ENCODE measurements at regions not wholly inside any gene's neighbourhood (a gene's known extent, or its start where the extent isn't known, plus 50 kb on each side); places are given as distances from the start of the nearest gene placed in this dataset.

DNA sequence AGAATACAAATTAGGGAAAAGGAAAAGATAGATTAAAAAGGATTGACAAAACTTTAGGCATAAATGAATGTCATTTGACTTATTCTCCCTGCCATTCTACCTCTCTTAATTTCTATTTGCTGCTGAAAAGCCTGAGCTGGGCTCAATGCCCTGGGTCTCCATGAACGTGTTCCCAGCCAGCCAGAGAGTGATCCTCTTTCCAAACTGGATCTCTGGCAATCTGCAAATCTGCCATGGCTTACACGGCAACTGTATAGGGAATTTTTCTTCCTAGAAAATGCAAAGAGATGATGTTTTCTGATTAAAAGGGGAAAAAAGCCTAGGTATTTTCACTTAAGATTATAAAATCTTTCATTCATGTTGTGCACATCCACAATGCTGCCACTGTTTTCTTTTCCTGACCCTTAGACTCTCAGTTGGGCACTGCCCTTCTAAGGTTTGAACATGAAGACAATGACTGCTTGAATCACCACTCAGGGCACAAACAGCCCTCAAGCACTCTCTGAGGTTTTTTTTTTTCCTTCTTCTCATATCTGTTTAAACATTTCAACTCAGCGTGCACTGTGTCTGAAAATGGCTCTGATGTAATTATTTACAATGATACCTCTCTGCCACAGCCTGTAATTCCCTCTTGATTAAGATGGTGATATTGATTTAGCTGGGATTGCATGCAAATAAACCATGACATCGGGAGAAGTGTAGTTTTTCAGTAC, 60.3 kb downstream of the DACT1 start:
- CTCF ChIA-PET: no interaction called here
- H3K9me3 Mint-ChIP-seq (ENCODE audit: low read depth): no peaks in the 10 kb centered on the region
- no peak for ATAC-seq
- H3K27me3 Mint-ChIP-seq: peaks cover 18% of the 10 kb centered on the region
- no peaks in the 10 kb centered on the region for H3K4me1 Mint-ChIP-seq
- H3K4me3 Mint-ChIP-seq: no peak overlapping the region
- no peak for DNase-seq
- H3K36me3 Mint-ChIP-seq: no peaks in the 10 kb centered on the region
- no peak overlapping the region for H3K27ac Mint-ChIP-seq

DNA sequence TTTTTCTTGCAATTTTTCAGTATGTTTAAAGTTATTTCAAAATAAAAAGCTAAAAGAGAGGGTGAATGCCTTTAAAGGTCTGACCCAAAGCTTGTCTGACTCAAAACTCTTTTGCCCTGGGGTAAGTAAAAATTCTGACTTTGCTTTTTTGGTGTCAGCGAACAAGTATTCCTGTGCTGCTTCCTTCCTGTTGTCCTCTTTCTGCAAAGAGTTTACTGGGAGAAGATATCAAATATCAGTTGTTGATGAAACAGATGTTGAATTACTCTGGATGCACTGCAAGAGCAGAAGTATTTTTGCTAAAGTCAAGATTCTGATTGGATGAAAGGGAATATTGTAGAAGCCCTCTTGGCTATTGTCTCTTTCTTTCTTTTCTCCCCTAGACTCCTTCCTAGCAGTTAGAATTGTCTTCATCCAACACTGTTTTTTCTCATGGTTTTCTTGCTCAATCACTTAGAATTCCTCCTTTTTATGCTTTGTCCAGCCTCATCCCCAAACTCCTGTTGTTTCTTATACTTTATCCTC, 62.0 kb downstream of the DACT1 start:
- no peaks in the 10 kb centered on the region for H3K36me3 Mint-ChIP-seq
- H3K27ac Mint-ChIP-seq: no peak overlapping the region
- peaks cover 23% of the 10 kb centered on the region for H3K27me3 Mint-ChIP-seq
- H3K4me1 Mint-ChIP-seq: no peaks in the 10 kb centered on the region
- no peak overlapping the region for H3K4me3 Mint-ChIP-seq
- CTCF ChIA-PET: no interaction called here
- H3K9me3 Mint-ChIP-seq (ENCODE audit: low read depth): no peaks in the 10 kb centered on the region
- ATAC-seq (no peak), DNase-seq (no peak)

DNA sequence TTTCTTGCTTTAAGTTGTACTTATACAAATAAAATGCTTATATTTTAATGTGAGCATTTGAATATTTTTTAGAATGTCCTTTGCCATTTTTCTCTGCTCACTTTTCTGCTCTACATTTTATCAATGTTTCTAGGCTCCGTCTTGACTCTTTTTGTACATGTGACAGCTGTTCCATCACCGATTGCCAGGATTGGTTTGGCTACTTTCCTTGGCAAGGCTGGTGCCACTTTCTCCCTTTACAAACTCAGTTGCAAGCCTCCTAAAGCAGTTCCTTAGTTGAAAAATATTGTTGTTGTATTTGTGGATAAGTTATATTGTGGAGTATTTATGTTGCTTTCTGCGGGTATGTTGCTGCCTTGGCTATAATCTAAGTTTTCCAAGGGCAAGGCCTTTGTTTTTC, 63.4 kb downstream of the DACT1 start:
- CTCF ChIA-PET: no interaction called here
- H3K27ac Mint-ChIP-seq: no peak overlapping the region

DNA sequence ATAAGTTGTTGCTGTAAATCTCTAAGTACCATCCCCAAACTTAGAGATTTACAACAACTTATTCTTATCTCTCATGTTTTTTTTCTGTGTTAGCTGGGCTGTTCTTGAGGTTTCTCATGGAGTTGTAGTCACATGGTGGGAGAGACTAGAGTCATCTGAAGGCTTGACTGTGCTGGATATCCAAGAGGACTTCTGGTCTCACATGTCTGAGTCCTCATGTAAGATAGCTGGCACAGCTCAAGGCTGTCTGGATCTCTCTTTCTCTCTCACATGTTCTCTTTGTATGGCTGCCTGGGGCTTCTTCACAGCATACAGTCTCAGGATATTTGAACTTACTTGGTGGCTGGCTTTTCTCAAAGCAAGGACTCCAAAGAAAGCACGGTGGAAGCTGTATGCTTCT, 63.8 kb downstream of the DACT1 start:
- Mint-ChIP-seq H3K27me3 (peaks cover 27% of the 10 kb centered on the region), H3K4me3 (no peak overlapping the region), H3K36me3 (no peaks in the 10 kb centered on the region), H3K9me3 (ENCODE audit: low read depth) (no peaks in the 10 kb centered on the region), H3K27ac (no peak overlapping the region), H3K4me1 (no peaks in the 10 kb centered on the region)
- DNase-seq (no peak), ATAC-seq (no peak)
- CTCF ChIA-PET: no interaction called here

More for the DNA sequence above, 63.4 kb downstream of the DACT1 start:
- Mint-ChIP-seq H3K27me3 (peaks cover 27% of the 10 kb centered on the region), H3K36me3 (no peaks in the 10 kb centered on the region), H3K4me3 (no peak overlapping the region), H3K4me1 (no peaks in the 10 kb centered on the region), H3K9me3 (ENCODE audit: low read depth) (no peaks in the 10 kb centered on the region)
- DNase-seq (no peak), ATAC-seq (no peak)

DNA sequence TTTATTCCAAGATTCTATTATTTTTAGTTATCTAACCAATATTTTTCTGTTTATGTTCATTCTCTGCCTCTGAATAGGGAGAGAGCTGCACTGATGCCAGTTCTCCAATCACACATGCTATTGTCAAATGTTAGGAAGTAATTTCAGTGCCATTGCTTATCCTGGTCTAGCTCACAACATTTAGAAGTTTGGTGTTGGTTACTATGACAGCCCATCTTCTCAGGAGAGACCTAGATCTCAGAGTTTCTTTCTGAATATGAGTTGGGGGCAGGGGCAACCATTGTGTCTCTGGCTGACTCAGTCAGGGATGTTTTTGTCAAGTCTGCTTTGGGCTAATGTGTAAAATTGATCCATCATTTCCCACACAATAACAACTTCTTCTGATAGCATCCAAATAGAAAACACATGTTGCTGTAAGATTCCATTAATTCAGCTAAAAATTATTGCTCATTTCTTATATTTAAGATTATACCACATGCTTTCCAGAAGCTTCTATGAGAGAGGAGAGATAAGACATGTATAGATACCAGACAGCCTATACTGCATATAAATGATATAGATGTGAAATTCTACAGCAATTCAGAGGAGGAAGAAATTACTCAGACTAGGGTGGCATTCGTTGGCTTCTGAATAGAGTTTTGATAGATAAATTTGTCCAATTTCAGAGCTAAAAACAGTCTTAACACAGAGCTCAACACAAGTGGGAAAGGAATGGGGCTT, 64.8 kb downstream of the DACT1 start:
- no peaks in the 10 kb centered on the region for H3K4me1 Mint-ChIP-seq
- CTCF ChIA-PET: no interaction called here
- DNase-seq: no peak
- no peak for ATAC-seq
- H3K27ac Mint-ChIP-seq: no peak overlapping the region
- H3K27me3 Mint-ChIP-seq: peaks cover 27% of the 10 kb centered on the region
- no peaks in the 10 kb centered on the region for H3K9me3 Mint-ChIP-seq (ENCODE audit: low read depth)
- no peaks in the 10 kb centered on the region for H3K36me3 Mint-ChIP-seq
- H3K4me3 Mint-ChIP-seq: no peak overlapping the region

DNA sequence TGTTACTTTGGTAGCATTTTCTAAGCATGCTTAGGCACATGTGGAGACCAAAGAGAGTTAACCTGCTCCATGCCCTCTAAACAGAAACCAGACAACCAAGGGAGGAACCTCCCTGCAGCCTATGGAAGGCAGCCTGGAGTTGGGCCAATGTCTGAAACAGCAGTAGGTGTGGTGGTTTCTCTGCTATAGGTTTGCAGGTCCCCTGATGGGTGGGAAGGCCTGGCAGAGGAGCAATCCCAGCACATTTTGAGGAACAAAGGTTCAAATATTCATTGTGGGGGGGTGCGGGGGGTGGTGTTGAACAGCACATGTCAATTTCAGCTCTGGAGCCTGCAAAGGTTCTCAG, 65.4 kb downstream of the DACT1 start:
- Mint-ChIP-seq H3K4me3 (no peak overlapping the region), H3K9me3 (ENCODE audit: low read depth) (no peaks in the 10 kb centered on the region), H3K36me3 (no peaks in the 10 kb centered on the region), H3K4me1 (no peaks in the 10 kb centered on the region), H3K27me3 (peaks cover 27% of the 10 kb centered on the region), H3K27ac (no peak overlapping the region)
- no peak for ATAC-seq
- CTCF ChIA-PET: no interaction called here
- DNase-seq: no peak

DNA sequence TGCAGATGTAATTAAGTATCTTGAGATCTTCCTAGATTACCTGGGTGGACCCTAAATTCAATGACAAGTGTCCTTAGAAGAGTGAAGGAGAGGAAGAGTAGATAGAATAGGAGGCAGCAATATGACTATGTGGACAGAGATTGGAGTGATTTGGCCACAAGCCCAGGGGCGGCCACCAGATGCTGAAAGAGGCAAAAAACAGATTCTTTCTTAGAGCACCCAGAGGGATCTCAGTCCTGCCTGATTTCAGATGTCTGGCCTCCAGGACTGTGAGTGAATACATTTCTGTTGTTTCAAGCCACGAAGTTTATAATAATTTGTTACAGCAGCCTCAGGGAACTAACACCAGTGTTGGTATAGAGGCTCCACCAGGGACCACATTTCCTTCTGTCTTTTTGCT, 67.3 kb downstream of the DACT1 start:
- CTCF ChIA-PET: no interaction called here
- H3K36me3 Mint-ChIP-seq: no peaks in the 10 kb centered on the region
- peaks cover 22% of the 10 kb centered on the region for H3K27me3 Mint-ChIP-seq
- H3K4me3 Mint-ChIP-seq: no peak overlapping the region
- no peaks in the 10 kb centered on the region for H3K9me3 Mint-ChIP-seq (ENCODE audit: low read depth)
- H3K4me1 Mint-ChIP-seq: no peaks in the 10 kb centered on the region
- ATAC-seq (no peak), DNase-seq (no peak)
- H3K27ac Mint-ChIP-seq: no peak overlapping the region

DNA sequence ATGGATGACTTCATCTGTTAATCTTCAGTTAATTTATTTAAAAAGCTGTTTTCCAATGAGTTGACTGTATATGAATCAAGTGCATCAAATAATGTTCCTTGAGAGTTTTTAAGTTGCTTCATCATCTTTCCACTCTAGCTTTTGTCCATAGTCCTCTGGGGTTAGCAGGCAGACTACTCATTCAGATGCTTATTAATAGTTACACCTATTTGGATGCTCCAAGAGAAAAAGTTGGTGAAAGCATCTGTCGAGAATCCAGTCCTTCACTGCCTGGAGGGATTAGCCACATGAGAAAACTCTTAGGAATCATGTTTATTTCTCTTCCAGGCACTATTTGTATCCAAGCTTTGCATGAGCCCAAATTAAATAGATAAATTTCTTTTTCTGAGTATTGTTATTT, 70.2 kb downstream of the DACT1 start:
- Mint-ChIP-seq H3K4me1 (no peaks in the 10 kb centered on the region), H3K36me3 (no peaks in the 10 kb centered on the region), H3K9me3 (ENCODE audit: low read depth) (no peaks in the 10 kb centered on the region), H3K27me3 (peaks cover 18% of the 10 kb centered on the region), H3K27ac (no peak overlapping the region), H3K4me3 (no peak overlapping the region)
- ATAC-seq (no peak), DNase-seq (no peak)
- CTCF ChIA-PET: no interaction called here

DNA sequence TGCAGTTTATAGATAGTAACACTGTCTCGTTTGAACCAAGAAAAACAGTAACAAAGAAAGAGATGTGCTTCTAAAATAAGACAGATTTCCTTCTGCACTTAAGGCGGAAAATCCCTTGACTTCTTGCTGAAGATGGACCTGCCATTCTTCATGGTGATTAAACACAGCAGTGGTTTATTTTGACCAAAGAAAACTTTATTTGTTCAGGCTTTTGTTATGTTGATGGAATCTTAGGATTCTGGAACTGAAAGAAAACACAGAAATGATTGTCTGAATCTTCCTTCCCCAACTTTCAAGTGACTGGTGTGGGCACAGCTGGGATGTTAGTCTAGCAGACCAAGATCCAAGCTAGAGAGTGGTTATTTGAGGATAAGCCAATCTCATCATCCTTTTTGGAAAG, 72.2 kb downstream of the DACT1 start:
- H3K4me3 Mint-ChIP-seq: no peak overlapping the region
- H3K4me1 Mint-ChIP-seq: no peaks in the 10 kb centered on the region
- CTCF ChIA-PET: no interaction called here
- ATAC-seq (no peak), DNase-seq (no peak)
- no peaks in the 10 kb centered on the region for H3K36me3 Mint-ChIP-seq
- peaks cover 7% of the 10 kb centered on the region for H3K27me3 Mint-ChIP-seq
- H3K27ac Mint-ChIP-seq: no peak overlapping the region
- no peaks in the 10 kb centered on the region for H3K9me3 Mint-ChIP-seq (ENCODE audit: low read depth)

DNA sequence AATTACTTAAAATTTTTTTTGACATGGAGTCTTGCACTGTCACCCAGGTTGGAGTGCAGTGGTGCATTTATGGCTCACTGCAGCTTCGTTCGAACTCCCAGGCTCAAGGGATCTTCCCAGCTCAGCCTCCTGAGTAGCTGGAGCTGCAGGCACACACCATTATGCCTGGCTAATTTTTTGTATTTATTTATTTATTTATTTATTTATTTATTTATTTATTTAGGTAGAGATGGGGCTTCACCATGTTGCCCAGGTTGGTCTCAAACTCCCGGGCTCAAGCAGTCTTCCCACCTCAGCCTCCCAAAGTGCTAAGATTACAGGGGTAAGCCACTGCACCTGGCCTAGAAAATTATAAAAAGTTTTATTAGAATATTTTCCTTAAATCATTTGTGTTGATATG, 73.6 kb downstream of the DACT1 start:
- Mint-ChIP-seq H3K9me3 (ENCODE audit: low read depth) (no peaks in the 10 kb centered on the region), H3K36me3 (no peaks in the 10 kb centered on the region), H3K27ac (no peak overlapping the region), H3K4me3 (no peak overlapping the region), H3K4me1 (no peaks in the 10 kb centered on the region), H3K27me3 (peaks cover 4% of the 10 kb centered on the region)
- CTCF ChIA-PET: no interaction called here
- no peak for ATAC-seq
- DNase-seq: no peak

DNA sequence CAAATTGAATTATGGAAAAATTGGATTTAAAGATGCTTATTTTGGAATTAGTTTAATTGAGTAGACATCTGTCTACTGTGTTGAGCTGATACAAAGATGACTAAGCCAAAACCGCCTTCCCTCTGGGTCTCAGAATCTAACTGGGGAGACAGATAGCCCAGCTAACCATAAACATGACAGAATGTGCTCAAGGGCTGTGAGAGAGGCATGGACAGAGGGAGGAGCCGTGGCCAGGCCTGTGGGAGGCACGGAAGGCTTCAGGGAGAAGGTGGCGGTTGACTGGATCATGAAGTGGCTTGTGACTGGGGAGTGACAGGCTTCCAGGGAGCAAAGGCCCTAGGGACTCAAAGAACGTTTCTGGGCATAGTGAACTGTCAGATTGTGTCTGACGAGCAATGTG, 74.6 kb downstream of the DACT1 start:
- no peak overlapping the region for H3K4me3 Mint-ChIP-seq
- no peaks in the 10 kb centered on the region for H3K36me3 Mint-ChIP-seq
- CTCF ChIA-PET: no interaction called here
- DNase-seq (no peak), ATAC-seq (no peak)
- H3K27ac Mint-ChIP-seq: no peak overlapping the region
- no peaks in the 10 kb centered on the region for H3K9me3 Mint-ChIP-seq (ENCODE audit: low read depth)
- H3K4me1 Mint-ChIP-seq: no peaks in the 10 kb centered on the region
- peaks cover 4% of the 10 kb centered on the region for H3K27me3 Mint-ChIP-seq

DNA sequence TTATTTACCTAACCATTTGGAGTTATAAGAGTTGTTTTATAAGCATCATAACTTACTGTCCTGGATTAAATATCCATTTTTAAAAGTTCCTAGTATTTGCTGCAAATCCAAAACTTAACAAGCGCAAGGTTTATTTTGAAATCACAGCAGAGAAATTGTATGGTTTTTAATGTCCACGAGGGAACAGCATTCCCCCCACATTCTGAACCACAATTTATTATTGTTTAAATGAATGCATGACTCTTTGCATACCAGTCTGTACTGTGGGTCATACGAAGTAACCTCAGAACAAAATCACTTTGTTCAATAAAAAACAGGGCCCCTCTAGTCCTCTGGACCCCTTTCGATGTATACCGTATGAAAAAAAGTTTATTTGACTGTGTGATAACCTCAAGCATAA, 75.9 kb downstream of the DACT1 start:
- no peak overlapping the region for H3K27ac Mint-ChIP-seq
- H3K4me3 Mint-ChIP-seq: no peak overlapping the region

DNA sequence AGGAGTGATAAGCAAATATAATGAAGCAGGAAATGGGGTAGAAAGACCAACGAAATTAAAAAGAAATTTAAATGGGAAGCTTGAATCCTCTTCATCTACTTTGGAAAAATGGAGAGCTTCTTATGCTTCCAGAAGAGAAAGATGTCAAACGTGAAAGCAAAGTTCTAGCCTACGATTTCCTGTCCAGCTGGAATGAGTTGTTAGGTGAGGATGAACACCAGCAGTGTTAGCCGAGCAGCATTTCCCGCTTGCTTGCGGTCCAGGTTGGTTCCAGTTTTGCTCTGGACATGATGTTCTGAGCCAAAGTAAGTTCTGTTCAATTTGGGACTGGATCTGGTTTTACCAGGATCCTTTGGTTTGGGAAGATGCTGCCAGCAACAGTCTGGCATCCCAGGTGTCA, 78.9 kb downstream of the DACT1 start:
- H3K27ac Mint-ChIP-seq: no peak overlapping the region
- no peaks in the 10 kb centered on the region for H3K9me3 Mint-ChIP-seq (ENCODE audit: low read depth)
- CTCF ChIA-PET: no interaction called here
- no peak overlapping the region for H3K4me3 Mint-ChIP-seq
- H3K36me3 Mint-ChIP-seq: no peaks in the 10 kb centered on the region
- DNase-seq: no peak
- H3K27me3 Mint-ChIP-seq: peaks cover 3% of the 10 kb centered on the region
- no peak for ATAC-seq
- no peaks in the 10 kb centered on the region for H3K4me1 Mint-ChIP-seq

More for the DNA sequence above, 75.9 kb downstream of the DACT1 start:
- Mint-ChIP-seq H3K4me1 (no peaks in the 10 kb centered on the region), H3K36me3 (no peaks in the 10 kb centered on the region), H3K9me3 (ENCODE audit: low read depth) (no peaks in the 10 kb centered on the region), H3K27me3 (peaks cover 4% of the 10 kb centered on the region)
- no peak for ATAC-seq
- CTCF ChIA-PET: no interaction called here
- DNase-seq: no peak

DNA sequence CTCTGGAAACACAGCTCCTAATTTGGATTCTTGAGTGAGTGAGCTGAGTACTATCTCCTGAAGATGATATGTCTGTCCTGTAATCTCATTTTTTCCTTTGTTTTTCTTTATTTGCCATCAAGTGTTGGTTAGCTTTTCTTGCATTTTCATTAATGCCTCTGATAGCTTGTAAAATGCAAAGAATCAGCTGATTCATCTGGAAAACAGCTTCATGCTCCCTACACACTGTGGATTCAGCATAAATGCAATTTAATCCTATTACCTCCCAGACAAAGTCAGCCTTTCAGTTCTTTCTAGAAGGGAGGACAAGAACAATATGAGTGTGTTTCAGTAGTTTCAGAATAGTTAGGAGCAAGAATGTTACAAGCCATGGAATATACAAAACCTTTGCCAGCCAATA, 79.4 kb downstream of the DACT1 start:
- Mint-ChIP-seq H3K4me1 (no peaks in the 10 kb centered on the region), H3K4me3 (no peak overlapping the region), H3K9me3 (ENCODE audit: low read depth) (no peaks in the 10 kb centered on the region), H3K27me3 (peaks cover 3% of the 10 kb centered on the region), H3K27ac (no peak overlapping the region), H3K36me3 (no peaks in the 10 kb centered on the region)
- DNase-seq: no peak
- ATAC-seq: no peak
- CTCF ChIA-PET: no interaction called here

Measured in activated CD8-positive, alpha-beta memory T cell treated with anti-CD3 and anti-CD28 coated beads, Interleukin-2, amount 10 ng/mL, durations not matched to agents 7 days and 5 days (primary cell).